IMR-90 (cell line): ENCODE measurements at regions not wholly inside any gene's neighbourhood (a gene's known extent, or its start where the extent isn't known, plus 50 kb on each side); places are given as distances from the start of the nearest gene placed in this dataset.

Source experiments
- ATAC-seq: fragments of 200-7000 bp; cut with Tn5 transposase; 2 replicates; pipeline ENCODE4 v1.9.1; 2020; ENCODE audit warnings: low read depth, mild to moderate bottlenecking, moderate library complexity
- BruUV-seq: library from RNA; stranded (reverse); fragments of 400-500 nt; replicated peaks from 2 replicates; lab custom pipeline; 2021; lab: Mats Ljungman, UMichigan
- CTCF ChIA-PET: fragments of 300-600 bp; formaldehyde crosslinking; extraction: SDS; loops from one replicate; lab custom pipeline; 2021; ENCODE audit warnings: antibody characterized with exemption; lab: Yijun Ruan, JAX
- POLR2A ChIA-PET: fragments of 300-600 bp; sonication (Branson Sonifier 250); formaldehyde crosslinking; loops from one replicate; lab custom pipeline; 2022; ENCODE audit warnings: antibody characterized with exemption; ENCODE audit not compliant: unreplicated experiment; lab: Charles Lee
- DNase-seq: peaks from one replicate; pipeline ENCODE4 v3.0.0; 2013
- H2AFZ ChIP-seq: replicated peaks from 2 replicates; pipeline ENCODE3; 2013; ENCODE audit warnings: low read length, mild to moderate bottlenecking; ENCODE audit not compliant: poor library complexity
- H2AK5ac ChIP-seq: 2 replicates; pipeline ENCODE4 v1.6.1; 2013; ENCODE audit warnings: low read depth, low read length, inconsistent platforms
- H2AK9ac ChIP-seq: replicated peaks from 2 replicates; pipeline ENCODE3; 2013; ENCODE audit warnings: mild to moderate bottlenecking, low read depth, low read length, moderate library complexity; ENCODE audit not compliant: poor library complexity
- H2BK120ac ChIP-seq: 2 replicates; pipeline ENCODE4 v1.6.1; 2013; ENCODE audit warnings: low read depth, low read length, inconsistent platforms
- H2BK15ac ChIP-seq: 3 replicates; pipeline ENCODE4 v1.6.1; 2013; ENCODE audit warnings: low read depth, low read length, inconsistent platforms
- H2BK20ac ChIP-seq: 2 replicates; pipeline ENCODE4 v1.6.1; 2013; ENCODE audit warnings: low read depth, mild to moderate bottlenecking, inconsistent platforms, low read length, moderate library complexity
- H2BK5ac ChIP-seq: 2 replicates; pipeline ENCODE4 v1.6.1; 2013; ENCODE audit warnings: mild to moderate bottlenecking, low read depth, low read length, inconsistent platforms; ENCODE audit not compliant: poor library complexity, severe bottlenecking
- H3K14ac ChIP-seq: replicated peaks from 2 replicates; pipeline ENCODE4 v1.6.1; 2013; ENCODE audit warnings: low read depth, low read length, inconsistent platforms
- H3K18ac ChIP-seq: 2 replicates; pipeline ENCODE4 v1.6.1; 2013; ENCODE audit warnings: low read depth, low read length, control low read depth
- H3K23ac ChIP-seq: 2 replicates; pipeline ENCODE4 v1.6.1; 2013; ENCODE audit warnings: low read depth, low read length, inconsistent platforms
- H3K27ac ChIP-seq: 2 replicates; pipeline ENCODE4 v1.5.1; 2013; ENCODE audit warnings: mild to moderate bottlenecking, control low read depth, low read length; ENCODE audit not compliant: insufficient read depth
- H3K27me3 ChIP-seq: 2 replicates; pipeline ENCODE4 v1.6.1; 2013; ENCODE audit warnings: low read length; ENCODE audit not compliant: control insufficient read depth, insufficient read depth
- H3K36me3 ChIP-seq: 2 replicates; pipeline ENCODE4 v1.6.1; 2013; ENCODE audit warnings: low read length, mixed read lengths; ENCODE audit not compliant: control insufficient read depth, insufficient read depth
- H3K4ac ChIP-seq: 2 replicates; pipeline ENCODE4 v1.6.1; 2013; ENCODE audit warnings: low read depth, low read length, inconsistent platforms
- H3K4me1 ChIP-seq: 2 replicates; pipeline ENCODE4 v1.6.1; 2013; ENCODE audit warnings: low read length, mixed read lengths; ENCODE audit not compliant: control insufficient read depth, insufficient read depth
- H3K4me2 ChIP-seq: 2 replicates; pipeline ENCODE4 v1.6.1; 2013; ENCODE audit warnings: low read depth, mild to moderate bottlenecking, control low read depth, low read length, moderate library complexity
- H3K4me3 ChIP-seq: 2 replicates; pipeline ENCODE4 v1.5.1; 2013; ENCODE audit warnings: low read depth, mild to moderate bottlenecking, control low read depth, low read length, moderate library complexity; ENCODE audit not compliant: insufficient read depth
- H3K56ac ChIP-seq: 2 replicates; pipeline ENCODE4 v1.6.1; 2013; ENCODE audit warnings: low read length, inconsistent platforms; ENCODE audit not compliant: insufficient read depth; ENCODE audit errors: extremely low read depth
- H3K79me1 ChIP-seq, 2 experiments: 2 replicates each; pipeline ENCODE4 v1.6.1; 2013; ENCODE audit warnings: low read length in 2 of 2, inconsistent platforms in 1 of 2, low read depth in 1 of 2
- H3K9ac ChIP-seq: 2 replicates; pipeline ENCODE4 v1.6.1; 2013; ENCODE audit warnings: low read depth, low read length, control low read depth
- H3K9me1 ChIP-seq: 2 replicates; pipeline ENCODE4 v1.6.1; 2013; ENCODE audit warnings: low read length, inconsistent platforms; ENCODE audit not compliant: insufficient read depth
- H3K9me3 ChIP-seq: 2 replicates; pipeline ENCODE4 v1.6.1; 2013; ENCODE audit warnings: low read length; ENCODE audit not compliant: control insufficient read depth, insufficient read depth
- H4K20me1 ChIP-seq: 2 replicates; pipeline ENCODE4 v1.6.1; 2013; ENCODE audit warnings: low read length, inconsistent platforms; ENCODE audit not compliant: insufficient read depth
- H4K5ac ChIP-seq: 2 replicates; pipeline ENCODE4 v1.6.1; 2013; ENCODE audit warnings: mild to moderate bottlenecking, low read depth, low read length, control low read depth
- H4K8ac ChIP-seq, 2 experiments: 2 replicates each; pipeline ENCODE4 v1.6.1; 2013; ENCODE audit warnings: low read depth in 2 of 2, low read length in 2 of 2, control low read depth in 1 of 2, inconsistent platforms in 1 of 2
- H4K91ac ChIP-seq: 2 replicates; pipeline ENCODE4 v1.6.1; 2013; ENCODE audit warnings: low read depth, low read length, inconsistent platforms; ENCODE audit not compliant: insufficient read depth
- CEBPB ChIP-seq: IDR thresholded peaks from 2 replicates; pipeline ENCODE4 v1.6.1; 2012; ENCODE audit warnings: low read depth, low read length, improper control_type of control experiment
- MAZ ChIP-seq: IDR thresholded peaks from 2 replicates; pipeline ENCODE4 v1.6.1; 2012; ENCODE audit warnings: low read depth, mild to moderate bottlenecking, low read length, improper control_type of control experiment, moderate library complexity, borderline replicate concordance
- NFE2L2 ChIP-seq: fragments of 150-350 bp; IDR thresholded peaks from 2 replicates; pipeline ENCODE4 v1.6.1; 2016; ENCODE audit warnings: low read depth, mild to moderate bottlenecking, low read length
- POLR2A ChIP-seq: IDR thresholded peaks from 2 replicates; pipeline ENCODE4 v1.6.1; 2012; ENCODE audit warnings: mild to moderate bottlenecking, low read depth, low read length
- RAD21 ChIP-seq: IDR thresholded peaks from 2 replicates; pipeline ENCODE4 v1.6.1; 2012; ENCODE audit warnings: low read length, improper control_type of control experiment
- RFX5 ChIP-seq: IDR thresholded peaks from 2 replicates; pipeline ENCODE4 v1.8.0; 2012; ENCODE audit warnings: low read depth, mild to moderate bottlenecking, low read length, moderate library complexity
- SMC3 ChIP-seq: fragments of 150-350 bp; IDR thresholded peaks from 2 replicates; pipeline ENCODE4 v1.6.1; 2016; ENCODE audit warnings: low read depth, mild to moderate bottlenecking, antibody characterized with exemption, low read length, moderate library complexity
- WGBS, 2 experiments: methylation state at CpG; one replicate each; pipeline versions ENCODE4 v1.1.5 to v1.1.7; 2013; ENCODE audit warnings: missing lambda C conversion rate in 2 of 2; ENCODE audit not compliant: insufficient read length in 1 of 2; ENCODE audit errors: extremely low coverage in 2 of 2; 5-methylcytosine and 5-hydroxymethylcytosine counted together
- dilution Hi-C: fragments of 300-500 bp; cut with HindIII; formaldehyde crosslinking; loops from one replicate; pipeline ENCODE4 v1.14.3; 2018; ENCODE audit warnings: low sequenced_read_pairs; ENCODE audit not compliant: unreplicated experiment
- in situ Hi-C: fragments of 300-500 bp; cut with MboI; formaldehyde crosslinking; loops from 3 replicates; pipeline ENCODE4 v1.14.3; 2019; ENCODE audit warnings: low sequenced_read_pairs, inconsistent platforms, mixed read lengths
- intact Hi-C: fragments of 100-400 bp; cut with micrococcal nuclease; formaldehyde crosslinking; loops from 2 replicates; pipeline ENCODE4 v1.10.0; 2022
- TF ChIP-seq, protein P1 (sequence below): conservative IDR thresholded peaks from 2 replicates; pipeline ENCODE4 v1.5.1; 2012; ENCODE audit warnings: mild to moderate bottlenecking, low read depth, low read length, improper control_type of control experiment

- peak overlapping the region; percentile 98 for H4K5ac ChIP-seq
- peak overlapping the region; percentile 67 for H3K4me3 ChIP-seq
- H2BK20ac ChIP-seq = peak overlapping the region; percentile 97
- H2BK5ac ChIP-seq = peak overlapping the region; percentile 90
- H2BK120ac ChIP-seq = peak overlapping the region; percentile 99
- POLR2A ChIA-PET = interaction anchor here (0.7 to 0.8 kb wide), 2 partner anchors 53 to 129 kb away, joined by 8 to 28 read pairs; no protein-coding TSS in a partner anchor
- H3K4ac ChIP-seq = peak overlapping the region; percentile 97
- in situ Hi-C loops (no loop called here), intact Hi-C loops (loop anchor here (2.0 to 5.0 kb wide), 2 partner anchors 235 to 295 kb away; no protein-coding TSS in a partner anchor), dilution Hi-C loops (no loop called here)
- peak overlapping the region; percentile 96 for H2AFZ ChIP-seq
- H3K9me3 ChIP-seq = no peaks in the 10 kb centered on the region
- H3K18ac ChIP-seq = peak overlapping the region; percentile 93
- peaks cover 7% of the 10 kb centered on the region for H3K4me1 ChIP-seq
- peak overlapping the region; percentile 88 for H4K91ac ChIP-seq
- DNase-seq = peak; percentile 90
- H3K23ac ChIP-seq = peak overlapping the region; percentile 100
- peak overlapping the region; percentile 92 for H3K9ac ChIP-seq
- no peaks in the 10 kb centered on the region for H4K20me1 ChIP-seq
- H3K27ac ChIP-seq = peak overlapping the region; percentile 92
- peak overlapping the region; percentile 52; the same call in 2 of the 3 replicates for H2BK15ac ChIP-seq
- H3K9me1 ChIP-seq = 0 out of 2 replicates have a peak, but pooled peaks cover 4% of the 10 kb centered on the region
- peaks cover 2% of the 10 kb centered on the region; the same call in 1 of the 2 replicates for H3K27me3 ChIP-seq
- H2AK9ac ChIP-seq = peak overlapping the region; percentile 92
- peak; percentile 100 for ATAC-seq
- no peaks in the 10 kb centered on the region for H3K36me3 ChIP-seq
- H4K8ac ChIP-seq = peak overlapping the region; percentile 95 to 100
- CTCF ChIA-PET = interaction anchor here (0.6 to 1.0 kb wide), 2 partner anchors 295 to 766 kb away, joined by 3 read pairs; no protein-coding TSS in a partner anchor
- 2% methylated on average over 40 of the region's 84 CpGs; no CpG with 5 or more reads in 1 of the 2 experiments for WGBS, 2 experiments
- peaks cover 0 to 6% of the 10 kb centered on the region in 2 experiments; a peak in 2 of 4 replicates for H3K79me1 ChIP-seq
- no TSS peak for BruUV-seq
- peak overlapping the region; percentile 78 for H3K56ac ChIP-seq
- H3K14ac ChIP-seq = peak overlapping the region; percentile 99
- H2AK5ac ChIP-seq = peak overlapping the region; percentile 84
- 0 out of 2 replicates have a peak, but pooled peaks have one; percentile 10 for TF ChIP-seq CEBPB
- no peak for TF ChIP-seq RFX5
- TF ChIP-seq MAZ = peak; percentile 59; the same call in 1 of the 2 replicates
- peak; percentile 13; the same call in 1 of the 2 replicates for TF ChIP-seq SMC3
- TF ChIP-seq RAD21 = peak; percentile 15; the same call in 1 of the 2 replicates
- peak; percentile 76 for TF ChIP-seq POLR2A
- no peak for TF ChIP-seq NFE2L2
- TF ChIP-seq, protein P1, sequence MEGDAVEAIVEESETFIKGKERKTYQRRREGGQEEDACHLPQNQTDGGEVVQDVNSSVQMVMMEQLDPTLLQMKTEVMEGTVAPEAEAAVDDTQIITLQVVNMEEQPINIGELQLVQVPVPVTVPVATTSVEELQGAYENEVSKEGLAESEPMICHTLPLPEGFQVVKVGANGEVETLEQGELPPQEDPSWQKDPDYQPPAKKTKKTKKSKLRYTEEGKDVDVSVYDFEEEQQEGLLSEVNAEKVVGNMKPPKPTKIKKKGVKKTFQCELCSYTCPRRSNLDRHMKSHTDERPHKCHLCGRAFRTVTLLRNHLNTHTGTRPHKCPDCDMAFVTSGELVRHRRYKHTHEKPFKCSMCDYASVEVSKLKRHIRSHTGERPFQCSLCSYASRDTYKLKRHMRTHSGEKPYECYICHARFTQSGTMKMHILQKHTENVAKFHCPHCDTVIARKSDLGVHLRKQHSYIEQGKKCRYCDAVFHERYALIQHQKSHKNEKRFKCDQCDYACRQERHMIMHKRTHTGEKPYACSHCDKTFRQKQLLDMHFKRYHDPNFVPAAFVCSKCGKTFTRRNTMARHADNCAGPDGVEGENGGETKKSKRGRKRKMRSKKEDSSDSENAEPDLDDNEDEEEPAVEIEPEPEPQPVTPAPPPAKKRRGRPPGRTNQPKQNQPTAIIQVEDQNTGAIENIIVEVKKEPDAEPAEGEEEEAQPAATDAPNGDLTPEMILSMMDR = 0 out of 2 replicates have a peak, but pooled peaks have one; percentile 3
- peak overlapping the region; percentile 96 for H3K4me2 ChIP-seq
These were observed 231.7 kb upstream of the SERP2 start for GRCh38 chr13:44141725-44142539.
